Natural killer cell (primary cell): ENCODE measurements at regions not wholly inside any gene's neighbourhood (a gene's known extent, or its start where the extent isn't known, plus 50 kb on each side); places are given as distances from the start of the nearest gene placed in this dataset.

ENCODE experiments used
- ATAC-seq, 3 donors: fragments of 150-1000 bp in 2 of 3; fragments of 200-7000 bp in 1 of 3; cut with Tn5 transposase; 1 replicate in 1 of 3; 2 replicates in 2 of 3; pipeline ENCODE4 v1.10.0; 2021; ENCODE audit warnings: mild to moderate bottlenecking in 2 of 3, moderate library complexity in 2 of 3
- DNase-seq, 2 donors: peaks; one replicate each; pipeline versions ENCODE4 v3.0.0 to v3.0.0-alpha.2; 2013 to 2021; ENCODE audit warnings: mixed read lengths in 1 of 2
- H3K27ac ChIP-seq: one replicate; pipeline ENCODE4 v1.5.1; 2013; ENCODE audit warnings: mild to moderate bottlenecking, low read length
- H3K27me3 ChIP-seq: one replicate; pipeline ENCODE4 v1.6.1; 2013; ENCODE audit warnings: low read length; ENCODE audit not compliant: control insufficient read depth, insufficient read depth
- H3K36me3 ChIP-seq: one replicate; pipeline ENCODE4 v1.6.1; 2013; ENCODE audit warnings: low read length; ENCODE audit not compliant: control insufficient read depth, insufficient read depth
- H3K4me1 ChIP-seq: one replicate; pipeline ENCODE4 v1.6.1; 2013; ENCODE audit warnings: low read length; ENCODE audit not compliant: control insufficient read depth, insufficient read depth
- H3K4me3 ChIP-seq: one replicate; pipeline ENCODE4 v1.5.1; 2013; ENCODE audit warnings: low read length
- H3K9me3 ChIP-seq: one replicate; pipeline ENCODE4 v1.6.1; 2013; ENCODE audit warnings: low read length; ENCODE audit not compliant: control insufficient read depth, insufficient read depth
- H3K27ac Mint-ChIP-seq, 2 donors: one replicate each; pipeline ENCODE4 v1.8.0; 2022; ENCODE audit warnings: mild to moderate bottlenecking in 2 of 2, mixed read lengths in 2 of 2, moderate library complexity in 1 of 2
- H3K27me3 Mint-ChIP-seq, 2 donors: one replicate each; pipeline ENCODE4 v1.8.0; 2022; ENCODE audit warnings: low read depth in 2 of 2, mixed read lengths in 2 of 2
- H3K36me3 Mint-ChIP-seq: one replicate; pipeline ENCODE4 v1.8.0; 2022; ENCODE audit warnings: mixed read lengths
- H3K4me1 Mint-ChIP-seq, 2 donors: one replicate each; pipeline ENCODE4 v1.8.0; 2022; ENCODE audit warnings: mixed read lengths in 2 of 2
- H3K4me3 Mint-ChIP-seq: one replicate; pipeline ENCODE4 v1.8.0; 2022; ENCODE audit warnings: mild to moderate bottlenecking, moderate library complexity, mixed read lengths
- H3K9me3 Mint-ChIP-seq, 2 donors: one replicate each; pipeline ENCODE4 v1.8.0; 2022; ENCODE audit warnings: mixed read lengths in 2 of 2
- WGBS: methylation state at CpG from one replicate; pipeline ENCODE4 v1.1.7; 2013; ENCODE audit warnings: missing lambda C conversion rate; ENCODE audit not compliant: insufficient coverage; 5-methylcytosine and 5-hydroxymethylcytosine counted together
- intact Hi-C: fragments of 100-400 bp; cut with micrococcal nuclease; formaldehyde crosslinking; loops from one replicate; pipeline ENCODE4 v1.14.2; 2022
- TF ChIP-seq, protein P1 (sequence below): fragments of 200-600 bp; IDR thresholded peaks from one replicate; pipeline ENCODE4 v1.8.0; 2022; ENCODE audit warnings: antibody characterized with exemption

DNA sequence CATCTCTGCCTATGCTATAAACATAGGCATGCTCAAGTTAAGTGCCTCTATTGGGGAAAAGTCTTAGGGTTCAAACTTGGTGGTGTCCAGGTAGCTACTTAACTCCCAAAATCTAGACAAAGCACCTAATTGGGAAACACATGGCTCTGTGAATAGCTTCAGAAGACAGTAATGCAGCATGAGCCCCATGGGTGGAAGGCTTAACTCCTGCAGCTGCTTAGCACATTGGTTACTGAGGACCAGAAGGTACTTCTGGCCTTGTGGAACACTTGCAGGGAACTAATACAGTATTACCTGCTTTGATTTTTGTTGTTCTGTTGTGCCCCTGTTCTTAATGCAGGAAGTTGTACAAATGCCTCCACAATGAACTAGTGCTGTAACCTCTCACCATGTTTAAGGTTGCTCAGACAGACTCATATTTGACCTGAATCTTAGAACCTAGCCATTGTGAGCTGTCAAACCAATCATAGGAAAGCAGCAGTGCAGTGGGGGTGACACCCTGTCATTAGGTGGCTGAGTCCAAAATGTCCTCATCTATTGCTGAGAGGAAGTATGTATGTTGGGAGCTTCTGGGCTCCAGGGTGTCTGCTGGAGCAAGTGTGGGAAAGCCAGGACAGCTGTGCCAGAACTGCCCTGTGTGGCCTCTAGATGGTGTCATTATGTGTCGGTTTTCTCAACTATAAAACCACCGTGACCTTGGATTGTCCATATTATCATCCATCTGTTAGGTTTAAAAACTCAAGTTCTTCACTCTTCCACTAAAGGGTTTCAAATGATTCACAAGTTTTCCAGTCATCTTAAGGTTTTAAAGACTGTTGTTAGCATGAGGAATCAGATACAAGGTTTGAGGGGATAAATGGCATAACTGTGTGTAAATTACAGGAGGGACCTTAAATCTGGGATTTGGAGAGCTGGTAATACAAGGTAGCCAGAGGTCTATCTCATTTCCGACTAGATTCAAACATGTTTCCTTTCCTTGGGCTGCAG is 69.9 kb upstream of the WDR1 start:
- H3K36me3 Mint-ChIP-seq = no peaks in the 10 kb centered on the region
- H3K4me1 Mint-ChIP-seq = peaks cover 26% of the 10 kb centered on the region in 2 donors
- H3K9me3 ChIP-seq = no peaks in the 10 kb centered on the region
- H3K4me3 Mint-ChIP-seq = no peak overlapping the region
- no peak overlapping the region for H3K27ac ChIP-seq
- no peaks in the 10 kb centered on the region for H3K9me3 Mint-ChIP-seq
- DNase-seq = no peak
- 78% methylated on average over 2 of the region's 3 CpGs for WGBS
- no peak for ATAC-seq
- H3K4me1 ChIP-seq = peaks cover 14% of the 10 kb centered on the region
- TF ChIP-seq, protein P1, sequence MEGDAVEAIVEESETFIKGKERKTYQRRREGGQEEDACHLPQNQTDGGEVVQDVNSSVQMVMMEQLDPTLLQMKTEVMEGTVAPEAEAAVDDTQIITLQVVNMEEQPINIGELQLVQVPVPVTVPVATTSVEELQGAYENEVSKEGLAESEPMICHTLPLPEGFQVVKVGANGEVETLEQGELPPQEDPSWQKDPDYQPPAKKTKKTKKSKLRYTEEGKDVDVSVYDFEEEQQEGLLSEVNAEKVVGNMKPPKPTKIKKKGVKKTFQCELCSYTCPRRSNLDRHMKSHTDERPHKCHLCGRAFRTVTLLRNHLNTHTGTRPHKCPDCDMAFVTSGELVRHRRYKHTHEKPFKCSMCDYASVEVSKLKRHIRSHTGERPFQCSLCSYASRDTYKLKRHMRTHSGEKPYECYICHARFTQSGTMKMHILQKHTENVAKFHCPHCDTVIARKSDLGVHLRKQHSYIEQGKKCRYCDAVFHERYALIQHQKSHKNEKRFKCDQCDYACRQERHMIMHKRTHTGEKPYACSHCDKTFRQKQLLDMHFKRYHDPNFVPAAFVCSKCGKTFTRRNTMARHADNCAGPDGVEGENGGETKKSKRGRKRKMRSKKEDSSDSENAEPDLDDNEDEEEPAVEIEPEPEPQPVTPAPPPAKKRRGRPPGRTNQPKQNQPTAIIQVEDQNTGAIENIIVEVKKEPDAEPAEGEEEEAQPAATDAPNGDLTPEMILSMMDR = no peak
- no peak overlapping the region for H3K27ac Mint-ChIP-seq
- no peaks in the 10 kb centered on the region for H3K27me3 ChIP-seq
- no peak overlapping the region for H3K4me3 ChIP-seq
- H3K36me3 ChIP-seq = no peaks in the 10 kb centered on the region
- H3K27me3 Mint-ChIP-seq = peaks cover 0 to 3% of the 10 kb centered on the region in 2 donors
- intact Hi-C loops = no loop called here

DNA sequence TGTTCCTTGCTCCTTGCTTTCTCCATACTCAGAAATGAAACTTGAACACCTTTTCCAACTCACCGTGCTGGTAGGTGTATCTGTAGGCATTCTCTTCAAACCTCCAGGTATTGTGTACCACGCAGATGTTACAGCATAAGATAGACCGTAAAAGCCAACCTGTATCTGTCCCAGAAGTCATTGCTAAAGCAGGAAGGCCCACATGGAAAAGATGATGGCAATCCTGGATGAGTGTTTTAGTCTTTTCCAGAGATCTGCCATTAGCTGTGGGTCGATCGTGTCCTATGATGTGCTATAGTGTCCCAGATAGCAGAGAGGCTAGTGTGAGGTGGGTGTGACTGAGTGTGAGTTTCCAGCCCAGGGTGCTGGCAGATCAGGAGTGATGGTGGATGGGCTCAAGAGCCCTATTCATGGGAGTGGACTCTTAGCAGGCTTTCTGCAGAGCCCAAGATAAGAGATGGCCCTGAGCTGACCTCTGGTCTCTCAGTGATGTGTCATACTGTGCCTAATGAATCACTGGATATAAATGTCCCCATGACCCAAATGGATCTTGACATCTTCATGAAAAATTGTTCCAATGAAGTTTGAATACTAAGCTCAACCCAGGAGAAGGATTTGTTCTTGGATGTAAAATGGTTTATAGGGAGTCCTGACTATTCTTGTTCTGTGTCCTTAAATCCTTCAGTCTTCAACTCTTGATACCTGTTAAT is 69.1 kb upstream of the WDR1 start:
- ATAC-seq (no peak), DNase-seq (no peak)
- no peak overlapping the region for H3K4me3 Mint-ChIP-seq
- intact Hi-C loops = no loop called here
- Histone ChIP-seq H3K27me3 (no peaks in the 10 kb centered on the region), H3K4me1 (peaks cover 21% of the 10 kb centered on the region), H3K36me3 (no peaks in the 10 kb centered on the region), H3K4me3 (no peak overlapping the region), H3K9me3 (no peaks in the 10 kb centered on the region), H3K27ac (no peak overlapping the region)
- H3K27me3 Mint-ChIP-seq = no peaks in the 10 kb centered on the region
- H3K27ac Mint-ChIP-seq = no peak overlapping the region
- peaks cover 34% of the 10 kb centered on the region in 2 donors for H3K4me1 Mint-ChIP-seq
- H3K36me3 Mint-ChIP-seq = no peaks in the 10 kb centered on the region
- peaks cover 0 to 3% of the 10 kb centered on the region in 2 donors for H3K9me3 Mint-ChIP-seq
- WGBS = 77% methylated on average over 5 of the region's 5 CpGs
- TF ChIP-seq, protein P1 = no peak

DNA sequence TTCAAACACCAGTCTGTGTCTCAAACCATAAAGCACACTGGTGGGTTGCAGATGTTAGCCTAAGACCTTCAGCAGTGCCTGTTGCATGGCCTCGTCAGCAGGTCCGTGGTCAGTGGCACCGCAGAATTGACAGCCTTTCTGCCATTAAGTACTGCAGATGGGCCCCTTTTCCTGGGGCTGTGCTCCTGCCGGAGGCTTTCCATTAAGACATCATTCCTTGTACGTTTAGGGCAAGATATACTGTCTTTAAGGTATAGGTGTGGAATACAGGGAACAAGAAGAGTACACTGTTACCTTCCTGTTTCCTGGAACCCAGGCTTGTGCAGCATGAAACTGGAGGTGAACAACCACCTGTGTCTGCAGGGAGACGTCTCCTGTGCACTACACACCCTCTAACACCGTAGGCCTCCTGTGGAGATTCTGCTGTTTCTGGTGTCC is 67.9 kb upstream of the WDR1 start:
- intact Hi-C loops = no loop called here
- 79% methylated on average over 7 of the region's 7 CpGs for WGBS
- no peaks in the 10 kb centered on the region for H3K27me3 ChIP-seq
- TF ChIP-seq, protein P1 = no peak
- H3K9me3 ChIP-seq = no peaks in the 10 kb centered on the region
- ATAC-seq (no peak), DNase-seq (no peak)
- no peak overlapping the region for H3K27ac ChIP-seq
- no peaks in the 10 kb centered on the region for H3K36me3 ChIP-seq
- H3K4me1 ChIP-seq = peaks cover 23% of the 10 kb centered on the region
- H3K27me3 Mint-ChIP-seq = no peaks in the 10 kb centered on the region
- H3K27ac Mint-ChIP-seq = no peak overlapping the region
- H3K9me3 Mint-ChIP-seq = peaks cover 0 to 3% of the 10 kb centered on the region in 2 donors
- peaks cover 37 to 44% of the 10 kb centered on the region in 2 donors for H3K4me1 Mint-ChIP-seq
- no peaks in the 10 kb centered on the region for H3K36me3 Mint-ChIP-seq
- no peak overlapping the region for H3K4me3 Mint-ChIP-seq
- H3K4me3 ChIP-seq = no peak overlapping the region
